Fibroblast of upper back skin (primary cell): ENCODE measurements at regions not wholly inside any gene's neighbourhood (a gene's known extent, or its start where the extent isn't known, plus 50 kb on each side); places are given as distances from the start of the nearest gene placed in this dataset.
A peak's percentile ranks its signal among the peaks of the same experiment; 100 is the strongest.
"Not testable (repeated sequence)": the region's sequence is repeated elsewhere in the genome, so short reads cannot be mapped to it uniquely, and the experiment has no call there.

Experiments used
- DNase-seq: peaks from one replicate; pipeline ENCODE4 v3.0.0-alpha.2; 2013

GRCh38 chr3:144957398-144958101 lies 985.9 kb downstream of the DIPK2A start:
- no peak for DNase-seq

GRCh38 chr3:144963810-144964209 lies 992.2 kb downstream of the DIPK2A start:
- peak; percentile 13 for DNase-seq

DNA sequence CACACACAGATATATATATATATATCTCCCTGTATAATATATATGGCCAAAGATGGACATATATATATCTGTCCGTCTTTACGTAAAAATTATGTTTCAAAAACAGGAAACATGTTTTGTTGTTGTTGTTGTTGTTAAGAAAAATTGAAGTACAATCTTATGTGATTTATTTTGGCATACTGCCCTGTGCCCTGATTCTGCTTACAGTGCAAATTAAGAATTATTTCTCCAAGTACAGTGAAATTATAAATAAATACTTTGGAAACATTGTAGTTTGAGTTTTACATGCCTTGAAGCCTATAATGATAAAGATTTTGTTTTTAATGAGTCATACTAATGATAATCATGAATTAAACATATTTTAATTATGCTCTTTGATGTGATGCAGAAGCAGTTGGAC lies 994.9 kb downstream of the DIPK2A start:
- DNase-seq: no peak

DNA sequence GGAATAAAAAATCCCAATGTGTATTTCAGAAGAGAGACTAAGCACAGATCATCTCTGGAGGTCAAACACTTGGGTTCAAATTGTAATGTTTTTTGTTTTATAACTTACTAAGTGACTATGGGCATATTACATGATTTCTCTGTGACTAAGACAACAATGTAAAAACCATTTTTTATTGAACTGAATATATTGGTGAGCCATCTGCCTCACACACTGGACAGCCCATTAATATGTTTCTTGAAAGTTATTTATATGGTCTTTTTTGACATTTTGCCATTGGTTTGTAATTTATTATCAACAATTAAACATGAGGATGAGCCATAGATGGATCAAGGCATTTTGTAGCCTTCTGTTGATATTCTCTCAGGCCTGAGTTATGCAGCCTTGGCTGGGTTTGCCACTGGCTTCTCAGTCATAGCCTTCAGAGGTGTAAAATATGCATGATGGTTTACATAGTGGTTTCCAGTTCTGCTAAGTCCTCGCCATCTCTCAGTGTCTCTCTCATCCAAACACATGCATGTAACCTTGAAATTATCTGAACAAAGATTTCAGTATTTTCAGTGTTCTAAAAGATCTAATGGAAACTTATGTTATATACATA lies 997.2 kb downstream of the DIPK2A start:
- no peak for DNase-seq

DNA sequence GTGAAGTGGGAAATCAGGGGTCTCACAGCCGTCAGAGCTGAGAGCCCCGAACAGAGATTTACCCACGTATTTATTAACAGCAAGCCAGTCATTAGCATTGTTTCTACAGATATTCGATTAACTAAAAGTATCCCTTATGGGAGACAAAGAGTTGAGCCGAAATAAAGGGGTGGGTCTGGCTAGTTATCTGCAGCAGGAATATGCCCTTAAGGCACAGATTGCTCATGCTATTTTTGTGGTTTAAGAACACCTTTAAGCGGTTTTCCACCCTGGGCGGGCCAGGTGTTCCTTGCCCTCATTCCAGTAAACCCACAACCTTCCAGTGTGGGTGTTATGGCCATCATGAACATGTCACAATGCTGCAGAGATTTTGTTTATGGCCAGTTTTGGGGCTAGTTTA lies 1012.9 kb downstream of the DIPK2A start:
- DNase-seq: not testable (repeated sequence)

DNA sequence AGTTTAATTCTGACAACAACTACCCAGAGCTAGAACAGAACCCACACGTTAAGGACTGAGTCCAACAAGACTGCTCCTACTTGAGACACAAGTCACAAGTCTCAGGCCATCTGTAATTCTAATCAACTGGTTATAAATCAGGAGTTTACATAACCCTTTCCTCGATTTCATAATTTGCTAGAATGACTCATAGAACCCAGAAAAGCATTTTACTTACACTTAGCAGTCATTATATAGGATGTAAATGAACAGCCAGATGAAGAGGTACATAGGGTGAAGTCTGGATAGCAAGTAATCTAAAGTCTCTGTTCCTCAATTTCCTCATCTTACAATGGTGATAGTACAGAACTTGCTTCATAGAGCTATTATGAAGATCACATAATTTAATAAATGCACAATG lies 1018.2 kb downstream of the DIPK2A start:
- DNase-seq: peak; percentile 8

- DNase-seq: no peak
These were observed 1024.2 kb downstream of the DIPK2A start for GRCh38 chr3:144995856-144996255.

GRCh38 chr3:145005427-145005826 lies 1033.8 kb downstream of the DIPK2A start:
- no peak for DNase-seq

DNA sequence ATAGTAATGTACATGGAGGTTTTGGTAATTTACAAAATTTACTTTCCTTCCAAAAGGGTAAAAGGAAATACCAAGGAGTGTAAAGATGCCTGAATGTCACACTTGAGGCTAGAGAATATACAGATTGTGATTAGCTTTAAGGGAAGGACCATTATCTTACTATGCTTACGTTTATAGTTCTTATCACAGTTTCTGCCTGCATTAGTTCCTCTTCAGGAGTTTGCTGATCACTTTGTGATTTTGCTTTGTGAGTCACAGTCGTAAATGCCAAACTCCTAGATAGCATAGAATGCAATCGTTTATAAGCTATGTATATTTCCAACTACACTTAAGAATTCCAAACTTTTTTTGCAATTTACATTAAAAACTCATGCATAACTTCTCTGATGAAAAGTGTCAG lies 1034.6 kb downstream of the DIPK2A start:
- no peak for DNase-seq

GRCh38 chr3:145013931-145014330 lies 1042.3 kb downstream of the DIPK2A start:
- DNase-seq: no peak

DNA sequence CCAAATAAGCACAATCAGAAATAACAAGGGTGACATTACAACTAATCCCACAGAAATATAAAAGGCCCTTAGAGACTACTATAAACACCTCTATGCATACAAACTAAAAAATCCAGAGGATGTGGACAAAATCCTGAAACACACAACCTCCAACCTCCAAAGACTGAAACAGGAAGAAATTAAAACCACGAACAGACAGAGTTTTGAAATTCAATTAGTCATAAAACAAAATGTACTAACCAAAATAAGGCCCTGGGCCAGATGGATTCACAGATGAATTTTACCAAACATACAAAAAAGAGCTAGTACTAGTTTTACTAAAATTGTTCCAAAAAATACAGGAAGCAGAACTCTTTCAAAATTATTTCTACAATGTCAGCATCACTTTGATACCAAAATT lies 1043.6 kb downstream of the DIPK2A start:
- DNase-seq: peak; percentile 74

DNA sequence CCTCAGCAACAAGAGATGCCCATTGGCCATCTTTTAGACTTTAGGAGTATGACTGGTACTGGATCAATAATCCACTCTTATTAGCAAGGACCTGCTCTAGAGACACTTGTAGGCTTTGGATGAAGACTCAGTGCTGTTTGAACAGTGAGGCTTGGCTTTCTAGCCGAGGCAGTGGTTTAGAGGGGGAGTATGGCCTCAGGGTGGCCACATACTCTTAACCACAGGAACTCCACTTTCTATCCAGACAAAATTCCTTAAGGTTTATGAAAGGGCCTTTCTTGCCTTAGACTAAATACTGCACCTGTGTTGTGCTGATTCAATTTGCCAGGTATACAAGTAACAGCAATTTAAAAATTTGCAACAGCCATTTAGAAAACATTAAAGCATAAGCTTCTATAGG lies 1046.3 kb downstream of the DIPK2A start:
- DNase-seq: peak; percentile 58

DNA sequence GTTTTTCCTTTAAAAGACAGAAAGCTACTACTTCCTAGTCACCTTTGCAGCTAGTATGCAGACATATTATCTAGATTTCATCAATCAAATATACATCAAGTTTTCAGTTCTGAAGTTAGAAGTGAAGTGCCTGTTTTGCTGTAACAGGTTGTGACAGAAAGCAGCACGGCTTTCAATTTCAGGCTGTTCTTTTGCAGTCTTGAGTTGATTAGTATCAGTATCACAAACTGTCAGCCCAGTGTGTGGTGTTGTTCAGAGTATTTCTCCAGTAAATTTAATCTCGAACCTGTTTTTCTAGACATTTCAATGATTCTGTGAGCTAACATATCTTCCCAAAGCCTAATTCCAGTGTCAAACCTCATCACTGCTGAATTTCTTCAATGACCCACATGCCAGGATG lies 1050.8 kb downstream of the DIPK2A start:
- DNase-seq: no peak

- no peak for DNase-seq
These were observed 1053.1 kb downstream of the DIPK2A start for GRCh38 chr3:145024700-145025099.

DNA sequence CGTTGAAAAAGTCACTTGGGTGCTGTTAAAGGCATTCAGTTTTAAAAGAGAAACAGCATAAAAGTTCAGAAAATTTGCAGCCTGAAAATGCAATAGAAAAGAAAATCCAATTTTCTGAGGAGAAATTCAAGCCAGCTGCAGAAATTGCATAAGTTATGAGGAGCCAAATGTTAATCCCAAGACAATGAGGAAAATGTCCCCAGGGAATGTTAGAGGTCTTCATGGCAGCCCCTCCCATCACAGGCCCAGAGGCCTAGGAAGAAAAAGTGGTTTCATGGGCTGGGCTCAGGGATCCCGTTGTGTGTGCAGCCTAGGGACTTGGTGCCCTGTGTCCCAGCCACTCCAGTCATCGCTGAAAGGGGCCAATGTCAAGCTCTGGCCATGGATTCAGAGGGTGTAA lies 1055.6 kb downstream of the DIPK2A start:
- DNase-seq: not testable (repeated sequence)

GRCh38 chr3:145032791-145033190 lies 1061.2 kb downstream of the DIPK2A start:
- peak; percentile 14 for DNase-seq

DNA sequence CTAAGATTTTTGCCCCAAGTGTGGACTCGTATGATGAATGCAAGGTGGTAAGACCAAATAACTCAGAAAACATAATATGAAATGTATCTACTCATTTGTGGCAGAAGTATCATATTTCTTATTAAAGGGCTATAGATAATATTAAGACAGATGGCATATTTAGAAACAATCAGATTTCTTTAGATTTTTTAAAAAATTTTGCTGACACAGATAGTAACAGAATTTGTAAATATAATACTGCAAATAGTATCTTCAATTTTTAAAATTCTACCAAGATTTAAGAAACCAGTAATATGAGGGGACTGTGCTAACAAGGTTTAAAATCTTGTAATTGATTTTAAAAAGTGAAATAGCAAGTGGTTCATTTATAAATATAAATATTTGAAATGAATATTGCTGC lies 1064.1 kb downstream of the DIPK2A start:
- no peak for DNase-seq

- DNase-seq: not testable (repeated sequence)
These were observed 1082.4 kb downstream of the DIPK2A start for GRCh38 chr3:145054055-145054454.

DNA sequence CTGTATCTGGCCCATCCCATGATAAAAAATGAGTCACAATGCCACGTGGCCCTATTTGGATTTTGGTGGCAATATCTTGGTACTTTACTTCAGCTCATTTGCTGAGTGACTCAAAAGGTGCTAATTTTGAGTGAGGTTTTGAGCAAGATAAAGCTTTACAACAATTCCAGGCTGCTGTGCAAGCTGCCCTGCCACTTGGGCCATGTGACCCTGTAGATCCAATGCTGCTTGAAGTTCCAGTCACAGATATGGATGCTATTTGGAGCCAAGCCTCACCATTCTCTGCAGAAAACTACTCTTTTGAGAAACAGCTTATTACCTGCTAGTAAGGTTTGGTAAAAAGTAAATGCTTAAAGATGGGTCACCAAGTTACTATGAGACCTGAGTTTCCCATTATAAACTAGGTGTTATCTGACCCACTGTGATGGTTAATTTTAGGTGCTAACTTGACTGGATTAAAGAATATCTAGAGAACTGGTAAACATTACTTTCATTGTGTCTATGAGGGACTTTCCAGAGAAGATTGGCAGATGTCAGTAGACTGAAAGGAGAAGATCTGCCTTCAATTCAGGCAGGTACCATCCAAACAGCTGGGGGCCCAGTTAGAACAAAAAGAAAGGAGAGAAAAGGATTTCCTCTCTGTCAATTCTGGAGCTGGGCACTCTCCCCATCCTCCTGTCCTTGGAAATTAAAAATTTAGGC lies 1083.9 kb downstream of the DIPK2A start:
- DNase-seq: no peak

DNA sequence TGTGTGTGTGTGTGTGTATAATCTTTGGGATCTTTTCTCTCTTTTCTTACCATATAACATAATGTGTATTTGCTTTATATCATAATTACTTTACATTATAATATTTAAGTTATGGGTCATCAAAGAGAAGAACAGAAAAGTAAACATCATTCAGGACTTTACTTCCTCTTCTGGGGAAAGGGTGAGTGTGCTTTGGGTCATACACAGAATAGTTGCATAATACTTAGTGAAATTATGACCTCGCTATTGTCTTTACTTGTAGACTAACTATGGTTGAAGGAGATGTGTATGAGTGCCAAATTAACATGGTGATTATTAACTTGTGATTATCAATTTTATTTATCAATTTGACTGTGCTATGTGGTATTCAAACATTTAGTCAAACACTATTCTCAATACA lies 1086.9 kb downstream of the DIPK2A start:
- DNase-seq: no peak

GRCh38 chr3:145063616-145064015 lies 1092.0 kb downstream of the DIPK2A start:
- no peak for DNase-seq

DNA sequence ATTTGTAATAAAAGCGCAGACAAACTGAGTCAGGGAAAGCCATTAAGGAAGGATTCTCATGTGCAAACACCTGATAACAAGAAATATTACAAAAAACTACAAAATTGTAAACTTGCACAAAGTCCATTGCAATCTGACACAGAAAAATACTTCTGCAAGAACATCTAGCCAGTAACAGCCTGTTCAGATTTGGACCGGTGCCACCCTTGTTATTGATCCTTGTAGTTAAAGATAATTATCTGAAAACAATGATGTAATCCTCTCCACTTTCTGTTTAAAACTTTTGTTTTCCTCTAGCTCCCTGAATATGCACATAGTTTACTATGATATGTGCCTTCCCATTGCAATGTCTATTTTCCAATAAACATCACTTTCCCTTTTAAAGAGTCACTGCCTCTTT lies 1090.2 kb downstream of the PLOD2 start:
- no peak for DNase-seq

DNA sequence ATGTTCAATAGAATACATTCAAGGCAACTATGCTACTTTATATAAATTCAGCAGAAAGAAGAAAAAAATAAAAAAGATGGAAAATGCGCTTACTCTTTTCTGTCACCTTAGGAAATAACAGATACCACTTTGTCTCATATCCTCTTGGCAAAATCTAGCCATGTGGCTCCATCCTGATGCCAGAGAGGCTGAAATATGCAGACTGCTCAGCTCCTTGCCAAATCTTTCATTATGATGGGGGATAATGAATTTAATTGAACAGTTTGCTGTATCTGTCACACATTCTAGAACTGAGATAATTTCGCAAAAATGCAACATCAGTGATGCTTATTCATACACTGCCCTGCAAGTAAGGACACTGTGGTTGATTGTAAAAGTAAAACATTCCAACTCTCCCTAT lies 1081.5 kb downstream of the PLOD2 start:
- DNase-seq: peak; percentile 1

- no peak for DNase-seq
These were observed 1073.9 kb downstream of the PLOD2 start for GRCh38 chr3:145087038-145087437.
